Femur (tissue), 1 donor: ENCODE measurements at regions not wholly inside any gene's neighbourhood (a gene's known extent, or its start where the extent isn't known, plus 50 kb on each side); places are given as distances from the start of the nearest gene placed in this dataset.
A peak's percentile ranks its signal among the peaks of the same experiment; 100 is the strongest.

Experiments used
- DNase-seq: peaks from one replicate; pipeline ENCODE4 v3.0.0-alpha.2; 2017

GRCh38 chr21:43364261-43364510 is 62.7 kb downstream of the SIK1 start:
- DNase-seq, result no peak

- DNase-seq, result no peak
These were observed 63.2 kb downstream of the SIK1 start for GRCh38 chr21:43363506-43364260.

- no peak for DNase-seq
These were observed 64.0 kb downstream of the SIK1 start for GRCh38 chr21:43362915-43363314.

- DNase-seq, result peak; percentile 89
These were observed 64.6 kb downstream of the SIK1 start for GRCh38 chr21:43362321-43362791.

GRCh38 chr21:43361493-43362296 is 65.2 kb downstream of the SIK1 start:
- peak; percentile 78 for DNase-seq

- DNase-seq, result peak; percentile 69
These were observed 65.8 kb downstream of the SIK1 start for GRCh38 chr21:43361127-43361492.

- no peak for DNase-seq
These were observed 66.3 kb downstream of the SIK1 start for GRCh38 chr21:43360441-43361126.

- no peak for DNase-seq
These were observed 67.8 kb downstream of the SIK1 start for GRCh38 chr21:43358940-43359822.

- no peak for DNase-seq
These were observed 69.1 kb downstream of the SIK1 start for GRCh38 chr21:43357715-43358430.

GRCh38 chr21:43355925-43356289 is 71.0 kb downstream of the SIK1 start:
- DNase-seq, result no peak

GRCh38 chr21:43355266-43355924 is 71.5 kb downstream of the SIK1 start:
- no peak for DNase-seq

- DNase-seq, result no peak
These were observed 72.3 kb downstream of the SIK1 start for GRCh38 chr21:43354666-43355065.

- no peak for DNase-seq
These were observed 72.9 kb downstream of the SIK1 start for GRCh38 chr21:43354026-43354420.

- DNase-seq, result no peak
These were observed 73.5 kb downstream of the SIK1 start for GRCh38 chr21:43353282-43354025.

- DNase-seq, result no peak
These were observed 74.2 kb downstream of the SIK1 start for GRCh38 chr21:43352568-43353281.

- DNase-seq, result no peak
These were observed 74.8 kb downstream of the SIK1 start for GRCh38 chr21:43352154-43352537.

GRCh38 chr21:43351501-43352153 is 75.3 kb downstream of the SIK1 start:
- no peak for DNase-seq

GRCh38 chr21:43349644-43350043 is 77.3 kb downstream of the SIK1 start:
- DNase-seq, result no peak

GRCh38 chr21:43348801-43349261 is 78.1 kb downstream of the SIK1 start:
- no peak for DNase-seq
